Stimulated activated CD4-positive, alpha-beta T cell treated with anti-CD3 and anti-CD28 coated beads, Interleukin-4, amount 100 ng/mL, for 1 hour (primary cell): ENCODE measurements at regions not wholly inside any gene's neighbourhood (a gene's known extent, or its start where the extent isn't known, plus 50 kb on each side); places are given as distances from the start of the nearest gene placed in this dataset.

Experiments used
- DNase-seq: peaks from one replicate; pipeline ENCODE4 v3.0.0-alpha.2; 2020

GRCh38 chr18:46297124-46297523, 192.9 kb downstream of the HAUS1 start:
- no peak for DNase-seq

- no peak for DNase-seq
Observed at GRCh38 chr18:46297621-46298020, 193.4 kb downstream of the HAUS1 start.

GRCh38 chr18:46298511-46298910, 194.3 kb downstream of the HAUS1 start:
- no peak for DNase-seq

- no peak for DNase-seq
Observed at GRCh38 chr18:46299465-46300008, 195.4 kb downstream of the HAUS1 start.

DNA sequence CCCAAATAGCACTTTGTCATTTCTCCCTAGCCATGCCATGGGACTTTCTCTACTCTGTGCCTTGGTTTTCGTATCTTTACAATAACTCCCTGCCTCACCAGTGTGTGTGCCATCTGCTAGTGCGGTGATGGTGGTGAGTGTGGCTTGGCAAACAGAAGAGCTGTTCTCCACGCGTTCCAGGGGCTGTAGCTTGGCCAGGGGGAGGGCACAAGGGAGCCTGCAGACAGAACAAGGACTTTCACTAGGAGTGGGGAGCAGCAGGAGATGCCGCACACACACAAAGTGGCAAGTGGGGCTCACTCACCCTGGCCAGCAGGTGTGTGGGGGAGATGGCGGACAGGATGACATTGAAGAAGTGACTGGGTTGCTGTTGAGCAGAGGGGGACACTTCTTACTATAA, 196.9 kb downstream of the HAUS1 start:
- DNase-seq, result no peak

DNA sequence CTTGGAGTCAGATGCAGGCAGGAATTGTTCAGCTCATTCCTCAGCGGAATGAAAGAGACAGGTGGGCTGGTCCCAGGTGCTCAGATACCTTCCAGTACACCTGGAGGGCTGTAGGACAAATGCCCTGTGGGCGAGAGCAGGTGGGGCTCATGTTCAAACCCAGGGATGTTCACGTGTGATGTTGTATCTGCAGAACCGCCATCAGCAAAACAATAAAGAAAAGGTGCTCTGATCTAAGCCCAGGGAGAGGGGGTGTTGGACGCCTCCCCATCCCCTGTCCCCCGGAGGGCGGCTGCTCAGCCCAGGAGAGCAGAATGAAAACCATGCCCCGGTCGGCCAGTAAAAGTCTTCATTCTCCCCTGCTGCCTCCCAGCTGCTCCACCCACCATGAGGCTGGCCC, 197.4 kb downstream of the HAUS1 start:
- no peak for DNase-seq

DNA sequence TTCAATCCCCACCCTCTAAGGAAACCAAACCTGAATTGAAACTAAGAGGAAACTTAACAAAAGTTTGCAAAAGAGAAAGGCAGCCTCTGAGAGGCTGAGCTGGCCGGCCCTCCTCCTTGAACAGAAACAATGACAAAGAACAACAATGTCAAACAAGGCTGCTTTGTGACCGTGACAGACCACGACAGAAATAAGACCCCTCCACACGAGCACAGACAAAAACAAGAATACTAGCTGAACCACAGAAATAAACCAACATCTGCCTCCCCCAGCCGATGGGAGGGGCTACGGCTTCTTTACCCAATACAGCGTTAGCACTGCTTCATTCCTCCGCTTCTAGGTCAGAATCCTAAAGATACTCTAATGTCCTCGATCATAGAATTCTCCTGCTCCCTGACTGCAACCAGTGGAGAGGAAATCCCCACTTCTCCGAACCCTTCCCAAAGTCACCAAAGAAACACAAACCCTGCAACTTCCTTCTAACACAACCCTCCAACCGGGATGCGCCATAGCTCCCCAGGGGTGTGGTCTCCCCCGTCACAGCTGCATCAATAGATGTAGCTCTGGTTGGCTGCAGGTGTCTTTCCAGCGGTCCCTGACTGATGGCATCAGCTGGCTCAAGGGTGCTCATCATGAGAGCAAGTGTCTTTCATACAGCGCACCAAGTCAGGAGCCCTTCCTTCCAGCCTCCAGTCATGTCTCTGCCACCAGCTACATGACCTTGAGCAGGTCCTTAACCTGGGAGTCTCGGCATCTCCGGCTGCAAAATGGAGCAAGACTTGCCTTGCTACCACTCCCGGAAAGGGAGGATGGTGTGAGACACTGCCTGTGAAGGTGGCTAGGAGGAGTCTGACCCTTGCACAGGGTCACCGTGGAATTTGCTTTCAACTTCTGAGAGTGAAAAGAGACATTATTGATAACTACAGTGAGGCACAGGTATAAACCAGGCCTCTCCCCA, 198.6 kb downstream of the HAUS1 start:
- no peak for DNase-seq

DNA sequence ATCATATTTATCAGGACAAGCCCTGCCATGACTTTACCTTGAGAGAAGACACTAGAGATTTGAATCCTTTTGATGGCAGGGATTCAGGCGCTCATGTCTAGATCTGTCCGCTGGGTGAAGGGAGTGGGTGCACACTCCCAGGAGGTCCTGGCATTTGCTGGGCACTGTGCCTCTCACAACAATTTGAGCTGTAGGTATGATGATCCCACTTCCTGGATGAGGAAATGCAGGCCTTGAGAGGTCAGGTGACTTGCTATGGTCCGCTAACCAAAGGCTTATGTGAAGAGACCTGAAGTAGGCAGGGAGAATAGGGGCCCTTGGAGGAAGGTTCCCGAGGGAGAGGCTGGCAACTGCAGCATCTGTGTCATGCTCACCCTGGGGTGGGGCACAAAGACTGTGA, 206.1 kb downstream of the HAUS1 start:
- no peak for DNase-seq

GRCh38 chr18:46310675-46311345, 206.6 kb downstream of the HAUS1 start:
- DNase-seq, result no peak

DNA sequence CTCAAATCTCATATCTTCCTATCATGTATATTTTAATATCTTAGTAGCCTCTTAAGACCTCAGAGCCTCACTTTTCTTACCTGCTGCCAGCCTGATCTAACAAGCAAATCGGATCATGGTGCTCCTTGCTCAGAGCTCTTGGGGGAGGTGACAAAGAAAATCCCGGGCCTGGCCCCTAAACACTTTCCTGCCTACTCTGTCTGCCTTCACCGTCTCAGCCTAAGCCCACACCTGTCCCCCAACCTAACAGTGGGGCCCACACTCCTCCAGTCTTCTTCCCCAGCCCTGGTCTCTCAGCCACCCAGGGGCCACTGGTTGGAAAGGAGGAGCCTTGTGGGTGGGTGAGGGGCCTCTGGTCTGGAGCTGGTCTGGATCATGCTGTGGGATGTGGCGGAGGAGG, 207.3 kb downstream of the HAUS1 start:
- DNase-seq, result no peak

- DNase-seq, result no peak
Observed at GRCh38 chr18:46312221-46312620, 208.0 kb downstream of the HAUS1 start.

- DNase-seq, result no peak
Observed at GRCh38 chr18:46313521-46313920, 209.3 kb downstream of the HAUS1 start.

DNA sequence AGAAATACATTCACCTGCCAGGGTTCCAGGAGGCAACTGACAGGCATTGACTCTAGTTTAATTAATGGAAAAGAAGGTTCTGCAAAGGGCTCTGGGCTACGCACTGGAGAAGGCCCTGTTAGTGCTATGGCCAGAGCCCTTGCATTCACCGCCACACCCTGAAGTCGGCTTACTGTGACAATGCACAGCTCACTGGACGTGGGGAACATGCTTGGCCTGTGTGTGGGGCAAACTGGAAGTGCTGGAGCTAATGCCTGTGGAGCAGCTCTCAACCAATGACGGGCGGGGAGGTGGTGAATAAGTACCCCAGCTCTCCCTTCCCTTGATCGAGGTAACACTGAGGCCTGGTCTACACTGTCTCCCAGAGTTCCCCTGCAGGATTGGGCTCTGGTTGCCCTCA, 209.8 kb downstream of the HAUS1 start:
- DNase-seq, result no peak

- DNase-seq, result no peak
Observed at GRCh38 chr18:46315161-46315560, 211.0 kb downstream of the HAUS1 start.

- no peak for DNase-seq
Observed at GRCh38 chr18:46318356-46318755, 214.2 kb downstream of the HAUS1 start.

- no peak for DNase-seq
Observed at GRCh38 chr18:46319783-46320182, 215.6 kb downstream of the HAUS1 start.

GRCh38 chr18:46320297-46320696, 216.1 kb downstream of the HAUS1 start:
- no peak for DNase-seq

DNA sequence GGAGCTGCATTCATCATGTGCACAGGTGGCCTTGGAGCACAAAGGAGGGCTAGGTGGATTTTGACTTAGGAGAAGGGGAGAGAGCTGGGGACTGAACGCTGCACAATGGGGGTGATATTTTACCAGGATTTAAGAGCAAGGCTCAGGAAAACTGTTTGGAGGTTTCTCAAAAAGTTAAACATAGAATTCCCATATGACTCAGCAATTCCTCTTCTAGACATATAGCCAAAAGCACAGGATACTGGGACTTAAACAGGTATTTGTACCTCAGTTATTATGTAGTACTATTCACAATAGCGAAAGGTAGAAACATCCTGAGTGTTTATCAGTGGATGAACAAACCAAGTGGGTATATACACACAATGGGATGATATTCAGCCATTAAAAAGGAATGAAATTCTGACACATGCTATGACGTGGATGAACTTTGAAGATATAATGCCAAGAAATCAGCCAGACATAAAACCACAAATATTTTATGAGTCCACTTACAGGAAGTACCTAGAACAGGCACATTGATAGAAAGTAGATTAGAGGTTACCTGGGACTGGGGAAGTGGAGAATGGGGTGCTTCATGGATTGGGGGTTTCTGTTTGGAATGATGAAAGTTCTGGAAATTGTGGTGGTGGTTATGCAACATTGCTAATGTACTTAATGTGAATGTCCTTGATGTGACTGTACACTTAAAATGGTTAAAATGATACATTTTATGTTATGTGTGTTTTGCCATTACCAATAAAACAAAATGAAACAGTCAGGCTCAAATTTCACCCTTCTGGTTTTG, 216.9 kb downstream of the HAUS1 start:
- DNase-seq, result no peak

DNA sequence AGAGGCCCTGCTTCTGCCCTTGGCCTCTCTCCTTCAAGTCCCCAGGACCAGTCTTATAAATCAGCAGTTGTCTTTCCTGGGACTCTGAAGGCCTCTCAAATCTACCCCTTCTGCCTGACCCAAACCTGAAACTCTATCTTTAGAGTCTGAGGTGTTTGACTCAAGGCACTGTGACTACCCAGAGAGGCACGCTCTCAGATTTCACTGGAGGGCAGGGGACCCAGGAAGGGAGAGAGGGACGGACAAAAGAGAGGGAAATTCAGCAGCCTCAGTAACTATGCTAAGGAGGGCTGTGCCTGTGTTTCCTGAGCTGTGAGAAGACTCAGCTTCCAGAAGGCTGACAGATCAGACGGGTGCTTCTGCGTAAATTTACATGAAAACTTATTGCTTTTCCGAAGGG, 217.8 kb downstream of the HAUS1 start:
- no peak for DNase-seq

- DNase-seq, result no peak
Observed at GRCh38 chr18:46322411-46322891, 218.3 kb downstream of the HAUS1 start.

GRCh38 chr18:46322941-46323340, 218.8 kb downstream of the HAUS1 start:
- no peak for DNase-seq

DNA sequence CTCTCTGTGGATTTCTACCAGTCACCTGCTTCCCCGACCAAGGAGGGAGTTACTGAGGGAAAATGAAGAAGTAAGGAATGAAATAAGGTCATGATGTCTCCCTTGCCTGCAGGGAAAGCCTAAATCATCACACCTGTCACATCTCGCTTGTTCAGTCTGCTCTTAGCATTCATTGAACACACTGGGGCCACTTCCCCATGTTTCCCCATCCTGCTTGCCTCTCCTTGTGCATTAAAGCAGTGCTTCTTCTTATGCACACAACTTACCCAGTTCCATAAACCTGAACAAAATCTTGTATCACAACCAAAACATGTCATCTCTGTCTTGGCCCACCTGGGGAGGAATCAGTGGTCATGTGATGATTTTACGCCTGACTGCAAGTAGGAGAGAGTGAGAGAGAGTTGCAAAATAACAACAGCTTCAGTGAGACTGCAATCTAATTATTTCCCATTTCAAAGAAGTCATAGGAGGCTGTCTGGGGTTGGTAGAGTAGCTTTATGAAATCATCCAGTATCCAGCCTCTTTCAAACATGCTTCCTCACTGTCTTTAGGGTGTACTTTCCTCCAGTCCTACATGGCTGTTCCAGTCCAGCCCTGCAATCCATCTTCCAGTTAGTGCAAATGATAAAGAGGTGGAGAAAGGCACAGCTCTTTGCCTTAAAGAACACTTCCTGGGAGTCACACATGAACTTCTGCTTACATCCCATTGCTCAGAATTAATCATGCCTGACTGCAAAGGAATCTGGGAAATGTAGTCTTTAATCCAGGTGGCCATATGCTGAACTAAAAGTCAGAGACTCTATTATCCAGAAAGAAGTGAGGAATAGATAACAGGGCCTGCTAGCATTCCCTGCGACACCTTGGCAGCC, 220.1 kb downstream of the HAUS1 start:
- DNase-seq, result no peak
